ENCODE measurements at regions not wholly inside any gene's neighbourhood (a gene's known extent, or its start where the extent isn't known, plus 50 kb on each side); places are given as distances from the start of the nearest gene placed in this dataset.

DNA sequence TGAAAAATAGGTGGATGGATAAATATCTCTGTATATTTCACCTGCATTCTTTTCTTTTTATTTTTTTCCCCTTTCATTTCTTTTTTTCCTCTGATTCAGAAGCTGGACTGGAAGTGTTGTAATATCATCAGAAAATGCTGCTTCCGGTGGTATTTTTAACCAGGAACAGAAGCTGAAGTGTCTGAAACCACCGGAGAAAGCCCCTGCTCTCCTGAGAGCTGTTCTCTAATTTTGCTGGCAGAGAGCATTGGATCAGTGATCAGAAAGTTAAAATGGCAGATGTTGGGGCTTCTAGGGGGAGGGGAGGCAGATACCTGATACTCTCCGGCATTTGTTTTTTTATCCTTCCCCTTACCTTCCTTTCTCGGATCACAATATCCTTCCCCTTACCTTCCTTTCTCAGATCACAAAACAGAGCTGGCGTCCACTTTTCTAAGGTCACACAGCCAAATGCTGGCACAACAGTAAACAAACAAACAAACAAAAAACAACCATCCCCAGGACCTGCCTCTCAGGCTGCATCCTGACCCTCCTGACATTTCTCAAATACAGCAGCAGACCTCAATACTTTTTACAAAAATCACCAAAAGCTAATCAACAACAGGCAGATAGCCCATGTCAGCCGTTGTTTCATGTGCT is 143.2 kb upstream of the ZNF217 start:
- no peak overlapping the region for H3K9ac ChIP-seq (ENCODE audit: low read length)
- TF ChIP-seq, protein P1, sequence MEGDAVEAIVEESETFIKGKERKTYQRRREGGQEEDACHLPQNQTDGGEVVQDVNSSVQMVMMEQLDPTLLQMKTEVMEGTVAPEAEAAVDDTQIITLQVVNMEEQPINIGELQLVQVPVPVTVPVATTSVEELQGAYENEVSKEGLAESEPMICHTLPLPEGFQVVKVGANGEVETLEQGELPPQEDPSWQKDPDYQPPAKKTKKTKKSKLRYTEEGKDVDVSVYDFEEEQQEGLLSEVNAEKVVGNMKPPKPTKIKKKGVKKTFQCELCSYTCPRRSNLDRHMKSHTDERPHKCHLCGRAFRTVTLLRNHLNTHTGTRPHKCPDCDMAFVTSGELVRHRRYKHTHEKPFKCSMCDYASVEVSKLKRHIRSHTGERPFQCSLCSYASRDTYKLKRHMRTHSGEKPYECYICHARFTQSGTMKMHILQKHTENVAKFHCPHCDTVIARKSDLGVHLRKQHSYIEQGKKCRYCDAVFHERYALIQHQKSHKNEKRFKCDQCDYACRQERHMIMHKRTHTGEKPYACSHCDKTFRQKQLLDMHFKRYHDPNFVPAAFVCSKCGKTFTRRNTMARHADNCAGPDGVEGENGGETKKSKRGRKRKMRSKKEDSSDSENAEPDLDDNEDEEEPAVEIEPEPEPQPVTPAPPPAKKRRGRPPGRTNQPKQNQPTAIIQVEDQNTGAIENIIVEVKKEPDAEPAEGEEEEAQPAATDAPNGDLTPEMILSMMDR (IDR thresholded peaks at IDR 0.05; ENCODE audit: insufficient read depth, low read length, poor library complexity, severe bottlenecking) = no peak
- no peak for TF ChIP-seq EZH2phosphoT487 (conservative IDR thresholded peaks at IDR 0.05; ENCODE audit: low read length)
- H3K4me3 ChIP-seq (ENCODE audit: insufficient read depth, low read length, poor library complexity, severe bottlenecking) = no peak overlapping the region
- peak overlapping the region; percentile 27 for H2AFZ ChIP-seq (ENCODE audit: low read depth, low read length, severe bottlenecking)
- no peaks in the 10 kb centered on the region for H3K9me3 ChIP-seq (ENCODE audit: insufficient read depth, low read length)
- no peaks in the 10 kb centered on the region for H3F3A ChIP-seq (ENCODE audit: insufficient read depth)
- H3K27ac ChIP-seq (ENCODE audit: low read depth, low read length) = no peak overlapping the region
- H3K9me2 ChIP-seq (replicated peaks; ENCODE audit: insufficient read depth, low read length) = no peaks in the 10 kb centered on the region
- no peaks in the 10 kb centered on the region for H3K27me3 ChIP-seq (ENCODE audit: low read length)
- no peaks in the 10 kb centered on the region for H3K36me3 ChIP-seq (ENCODE audit: low read length)
- no peaks in the 10 kb centered on the region for H4K20me1 ChIP-seq (ENCODE audit: low read depth, low read length)
- H3K4me2 ChIP-seq (ENCODE audit: low read depth, low read length, poor library complexity, severe bottlenecking) = peak overlapping the region; percentile 21
- no peaks in the 10 kb centered on the region for H3K79me2 ChIP-seq (ENCODE audit: insufficient read depth, low read length)

GRCh38 chr20:53736122-53736756 is 142.6 kb upstream of the ZNF217 start:
- Histone ChIP-seq H3K36me3 (ENCODE audit: low read length) (no peaks in the 10 kb centered on the region), H3K9ac (ENCODE audit: low read length) (no peak overlapping the region), H3K27ac (ENCODE audit: low read depth, low read length) (no peak overlapping the region), H2AFZ (ENCODE audit: low read depth, low read length, severe bottlenecking) (no peak overlapping the region), H3K79me2 (ENCODE audit: insufficient read depth, low read length) (no peaks in the 10 kb centered on the region), H3K27me3 (ENCODE audit: low read length) (no peaks in the 10 kb centered on the region), H3K4me2 (ENCODE audit: low read depth, low read length, poor library complexity, severe bottlenecking) (no peak overlapping the region), H3K4me3 (ENCODE audit: insufficient read depth, low read length, poor library complexity, severe bottlenecking) (no peak overlapping the region), H3F3A (ENCODE audit: insufficient read depth) (no peaks in the 10 kb centered on the region), H3K9me3 (ENCODE audit: insufficient read depth, low read length) (no peaks in the 10 kb centered on the region), H3K9me2 (replicated peaks; ENCODE audit: insufficient read depth, low read length) (no peaks in the 10 kb centered on the region), H4K20me1 (ENCODE audit: low read depth, low read length) (no peaks in the 10 kb centered on the region)
- TF ChIP-seq, protein P1 (IDR thresholded peaks at IDR 0.05; ENCODE audit: insufficient read depth, low read length, poor library complexity, severe bottlenecking) = no peak
- TF ChIP-seq EZH2phosphoT487 (conservative IDR thresholded peaks at IDR 0.05; ENCODE audit: low read length) = no peak

DNA sequence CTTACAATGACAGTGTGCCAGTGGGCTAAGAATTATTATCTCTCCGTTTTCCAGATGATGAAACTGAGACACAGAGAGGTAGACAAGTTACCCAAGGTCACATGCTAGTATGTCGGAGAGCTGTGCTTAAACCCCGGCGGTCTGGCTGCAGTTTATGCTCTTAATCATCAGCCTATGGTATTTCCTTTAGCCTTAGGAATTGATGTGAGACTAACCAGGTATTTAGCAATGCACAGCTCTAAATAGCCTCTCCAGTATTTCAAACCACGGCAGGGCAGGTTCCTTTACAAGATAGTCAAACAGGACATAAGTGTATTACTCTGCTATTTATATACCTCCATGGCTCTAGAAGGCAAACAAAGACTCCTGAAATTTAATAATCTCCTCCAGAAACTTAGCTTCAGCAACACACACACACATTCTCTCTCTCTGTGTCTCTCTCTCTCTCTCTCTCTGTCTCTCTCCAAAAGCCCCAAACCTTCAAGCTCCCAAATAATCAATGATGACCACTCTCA is 142.0 kb upstream of the ZNF217 start:
- no peaks in the 10 kb centered on the region for H4K20me1 ChIP-seq (ENCODE audit: low read depth, low read length)
- H3K79me2 ChIP-seq (ENCODE audit: insufficient read depth, low read length) = no peaks in the 10 kb centered on the region
- H3F3A ChIP-seq (ENCODE audit: insufficient read depth) = no peaks in the 10 kb centered on the region
- TF ChIP-seq EZH2phosphoT487 (conservative IDR thresholded peaks at IDR 0.05; ENCODE audit: low read length) = no peak
- TF ChIP-seq, protein P1 (IDR thresholded peaks at IDR 0.05; ENCODE audit: insufficient read depth, low read length, poor library complexity, severe bottlenecking) = no peak
- H3K4me2 ChIP-seq (ENCODE audit: low read depth, low read length, poor library complexity, severe bottlenecking) = no peak overlapping the region
- H3K27ac ChIP-seq (ENCODE audit: low read depth, low read length) = no peak overlapping the region
- no peaks in the 10 kb centered on the region for H3K36me3 ChIP-seq (ENCODE audit: low read length)
- H3K9me3 ChIP-seq (ENCODE audit: insufficient read depth, low read length) = no peaks in the 10 kb centered on the region
- H3K27me3 ChIP-seq (ENCODE audit: low read length) = no peaks in the 10 kb centered on the region
- H3K9me2 ChIP-seq (replicated peaks; ENCODE audit: insufficient read depth, low read length) = no peaks in the 10 kb centered on the region
- H2AFZ ChIP-seq (ENCODE audit: low read depth, low read length, severe bottlenecking) = no peak overlapping the region
- H3K9ac ChIP-seq (ENCODE audit: low read length) = no peak overlapping the region
- H3K4me3 ChIP-seq (ENCODE audit: insufficient read depth, low read length, poor library complexity, severe bottlenecking) = no peak overlapping the region

Measured in SU-DHL-6 (cell line).